GM12872 (cell line): ENCODE measurements at regions not wholly inside any gene's neighbourhood (a gene's known extent, or its start where the extent isn't known, plus 50 kb on each side); places are given as distances from the start of the nearest gene placed in this dataset.

Experiments used
- CTCF ChIP-seq: IDR thresholded peaks from 3 replicates; pipeline ENCODE4 v1.5.1; 2011; ENCODE audit warnings: low read depth, mild to moderate bottlenecking, low read length, moderate library complexity; ENCODE audit not compliant: insufficient read depth

- TF ChIP-seq CTCF, result no peak
These were observed 112.3 kb upstream of the NCOR2 start for GRCh38 chr12:124679533-124680371.

DNA sequence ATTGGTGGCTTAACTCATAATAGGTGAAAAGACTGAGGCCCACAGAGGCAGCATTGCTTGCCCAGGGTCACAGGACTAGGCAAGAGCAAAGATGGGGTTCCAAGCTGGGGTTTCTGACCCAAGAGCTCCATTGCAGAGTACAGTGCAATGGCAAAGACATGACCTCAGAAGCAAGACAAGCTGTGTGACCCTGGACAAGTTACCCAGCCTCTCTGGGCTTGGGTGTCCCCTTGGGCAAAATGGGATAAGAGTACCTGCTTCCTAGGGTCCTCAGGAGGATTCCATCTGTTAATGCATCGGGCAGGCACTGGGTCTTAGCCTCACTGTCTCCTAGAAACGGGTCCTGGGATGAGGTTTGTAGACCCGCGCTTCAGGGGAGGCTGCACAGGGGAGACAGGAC, 111.6 kb upstream of the NCOR2 start:
- no peak for TF ChIP-seq CTCF

- no peak for TF ChIP-seq CTCF
These were observed 111.0 kb upstream of the NCOR2 start for GRCh38 chr12:124678421-124678893.

DNA sequence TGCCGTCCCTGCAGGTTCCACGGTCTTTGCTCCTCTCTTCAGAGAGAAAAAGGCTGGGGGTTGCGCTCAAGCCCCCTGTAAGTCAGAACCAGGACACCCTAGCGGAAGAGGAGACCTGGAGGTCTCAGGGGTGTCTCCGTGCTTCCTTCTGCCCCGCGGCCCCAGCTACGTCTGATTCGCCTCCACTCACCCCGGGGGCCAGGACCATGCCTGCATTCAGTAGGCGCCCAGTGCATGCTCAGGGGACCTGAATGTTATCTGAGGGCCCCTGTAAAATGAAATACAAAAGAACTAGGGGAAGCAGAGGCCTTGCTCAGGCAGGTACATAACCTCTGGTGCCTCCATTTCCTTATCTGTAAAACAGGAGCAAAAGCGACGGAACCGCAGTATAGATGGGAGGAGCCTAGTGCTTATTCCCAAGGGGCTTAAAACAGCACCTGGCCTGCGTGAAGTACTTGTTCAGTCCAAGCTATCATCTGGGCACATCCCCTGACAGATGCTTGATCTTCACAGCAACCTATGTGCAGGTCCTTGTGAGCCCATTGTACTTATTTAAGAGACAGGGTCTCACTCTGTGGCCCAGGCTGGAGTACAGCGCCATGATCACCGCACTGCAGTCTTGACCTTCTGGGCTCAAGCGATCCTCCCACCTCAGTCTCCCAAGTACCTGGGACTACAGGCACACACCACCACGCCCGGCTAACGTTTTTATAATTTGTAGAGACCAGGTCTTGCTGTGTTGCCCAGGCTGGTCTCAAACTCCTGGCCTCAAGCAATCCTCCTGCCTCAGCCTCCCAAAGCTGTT, 110.3 kb upstream of the NCOR2 start:
- no peak for TF ChIP-seq CTCF

GRCh38 chr12:124676714-124677462, 109.5 kb upstream of the NCOR2 start:
- TF ChIP-seq CTCF, result no peak

- no peak for TF ChIP-seq CTCF
These were observed 108.7 kb upstream of the NCOR2 start for GRCh38 chr12:124675881-124676713.
